ENCODE measurements at regions not wholly inside any gene's neighbourhood (a gene's known extent, or its start where the extent isn't known, plus 50 kb on each side); places are given as distances from the start of the nearest gene placed in this dataset.

DNA sequence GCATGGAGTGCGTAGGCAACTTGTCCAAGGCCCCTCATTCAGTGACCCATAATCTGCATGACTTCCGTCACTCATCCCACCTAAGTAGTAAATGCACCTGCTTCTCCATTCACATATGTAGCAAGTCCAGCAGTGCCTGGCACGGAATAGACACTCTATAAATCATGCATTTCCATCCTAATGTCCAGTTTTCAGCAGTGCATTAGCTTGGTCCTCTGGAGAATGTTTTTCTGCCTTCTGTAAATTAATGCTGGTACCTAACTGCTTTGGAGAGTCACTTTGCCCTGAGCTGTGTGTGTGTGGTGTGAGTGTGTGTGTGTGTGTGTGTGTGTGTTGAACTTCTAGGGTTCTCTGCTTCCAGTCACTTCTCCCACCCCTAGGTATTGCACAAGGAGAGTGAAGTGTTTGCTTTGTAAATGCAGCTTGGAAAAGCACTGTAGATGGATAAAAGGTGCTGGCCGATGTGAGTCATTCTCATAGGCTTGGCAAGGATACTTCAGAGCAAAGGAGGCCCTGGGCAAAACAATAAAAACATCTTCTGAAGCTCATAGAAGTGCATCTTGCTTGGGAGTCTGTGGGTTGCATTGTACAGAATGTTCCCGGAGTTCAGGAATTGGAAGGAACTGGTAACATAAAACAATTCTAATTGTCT is 181.8 kb downstream of the KATNAL1 start:
- DNase-seq: no peak

DNA sequence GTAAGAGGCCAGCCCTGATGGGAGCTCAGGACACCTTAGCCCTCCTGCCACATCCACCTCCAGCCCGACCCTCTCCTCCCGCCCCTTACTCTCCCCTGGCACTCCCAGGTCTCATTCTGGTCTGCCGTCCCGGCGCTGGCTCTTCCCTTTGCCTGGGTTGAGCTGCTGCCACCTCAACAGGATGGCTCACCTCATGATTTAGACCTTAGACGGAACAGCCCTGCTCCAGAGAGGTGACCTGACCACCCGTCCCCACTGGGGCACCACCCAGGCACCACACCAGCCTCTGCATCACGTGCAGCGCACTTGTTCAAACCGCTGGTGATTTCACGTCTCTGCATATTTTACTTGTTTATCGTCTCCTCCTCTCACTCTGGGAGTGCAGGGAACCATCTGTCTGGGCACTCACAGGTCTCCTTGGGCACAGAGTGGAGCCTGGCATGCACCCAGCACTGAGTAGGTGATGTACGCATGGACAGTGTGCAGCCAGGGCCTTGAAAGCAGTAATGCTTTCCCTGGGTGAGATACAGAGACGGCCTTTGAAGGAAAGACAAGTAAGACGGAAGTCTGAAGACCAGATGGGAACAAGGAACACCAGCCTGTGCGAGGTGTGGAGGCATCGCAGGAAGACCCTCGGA is 183.1 kb downstream of the KATNAL1 start:
- DNase-seq: no peak

DNA sequence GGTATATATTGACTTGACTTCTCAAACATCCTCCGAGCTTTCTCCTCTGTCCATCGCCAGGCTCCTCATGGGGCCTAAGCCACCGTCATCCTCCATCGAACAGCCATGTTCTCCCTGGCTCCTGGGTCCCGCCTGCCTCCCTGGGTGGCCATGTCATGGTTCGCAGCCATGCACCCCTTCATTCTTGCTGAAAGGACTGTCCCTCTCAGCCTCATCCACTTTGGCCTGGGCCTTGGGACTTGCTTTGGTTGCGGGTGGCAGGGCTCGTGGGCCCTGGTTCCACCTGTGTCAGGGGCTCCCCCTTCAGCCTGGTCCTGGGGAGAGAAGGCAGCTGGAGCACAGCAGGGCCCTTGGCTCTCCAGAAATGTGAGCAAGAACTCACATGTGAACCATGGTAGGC is 183.8 kb downstream of the KATNAL1 start:
- DNase-seq: no peak

DNA sequence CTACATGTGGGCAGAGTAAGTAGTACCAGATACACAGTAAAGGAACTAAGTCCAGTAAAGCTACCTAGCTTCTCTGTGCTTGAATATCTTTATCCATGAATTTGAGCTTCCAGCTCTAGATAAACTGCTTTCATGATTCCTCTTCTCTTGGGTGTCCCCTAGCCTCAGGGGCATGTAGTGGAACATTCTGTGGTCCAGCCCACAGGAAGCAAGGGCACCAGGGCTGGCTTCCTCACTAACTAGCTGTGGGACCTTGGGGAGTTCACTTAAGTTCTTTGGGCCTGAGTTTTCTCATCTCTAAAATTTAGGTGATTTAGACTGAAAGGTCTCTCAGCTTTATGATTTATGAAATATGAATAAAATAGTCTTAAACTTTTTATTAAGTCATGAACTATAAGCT is 185.7 kb downstream of the KATNAL1 start:
- DNase-seq: no peak

DNA sequence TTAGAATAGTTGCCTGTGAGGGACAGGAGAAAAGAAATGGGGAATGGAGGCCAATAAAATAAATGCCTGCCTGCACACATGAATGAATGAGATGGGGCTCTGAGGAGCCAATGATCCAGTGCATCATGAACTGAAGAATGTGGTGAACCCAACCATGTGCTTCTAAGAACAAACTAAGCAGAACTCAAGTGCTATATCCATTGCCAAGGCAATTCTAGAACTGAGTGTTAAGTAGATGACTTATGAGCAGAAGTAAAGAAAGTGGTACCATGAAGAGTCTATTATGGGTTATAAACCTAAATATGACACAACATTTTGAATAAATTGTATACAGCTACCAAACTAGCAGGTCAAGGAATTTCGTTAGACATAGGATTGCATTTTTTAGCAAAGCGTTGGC is 186.1 kb downstream of the KATNAL1 start:
- DNase-seq: no peak

DNA sequence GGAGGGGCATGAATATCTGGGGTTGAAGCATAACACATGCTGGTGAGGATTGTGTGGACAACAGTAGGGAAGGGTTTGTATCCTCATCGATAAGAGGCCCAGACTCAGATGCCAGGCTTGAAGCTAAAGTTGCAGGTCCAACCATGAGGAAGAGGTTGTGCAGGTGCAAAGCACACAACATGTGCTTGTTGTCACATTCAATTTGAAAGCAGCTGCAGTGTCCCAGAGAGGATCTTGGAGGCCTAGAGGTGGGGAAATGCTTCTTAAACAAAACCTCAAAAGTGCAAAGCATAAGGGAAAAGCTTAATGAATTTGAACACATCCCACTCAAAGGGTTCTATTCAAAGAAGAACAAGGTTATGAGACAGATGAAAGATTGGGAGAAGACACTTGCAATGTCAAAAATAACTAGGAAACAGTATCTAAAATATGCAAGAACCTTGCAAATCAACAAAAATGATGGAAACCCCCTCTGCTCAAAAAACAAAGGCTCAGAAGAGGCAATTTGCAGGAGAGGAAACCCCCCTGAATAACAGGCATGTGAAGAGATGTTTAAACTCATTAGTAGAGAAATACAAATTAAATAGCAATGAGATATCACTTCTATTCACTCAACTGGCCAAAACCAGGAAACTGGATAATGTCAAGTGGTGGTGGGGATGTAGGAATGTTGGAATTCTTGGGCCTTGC is 187.1 kb downstream of the KATNAL1 start:
- no peak for DNase-seq

DNA sequence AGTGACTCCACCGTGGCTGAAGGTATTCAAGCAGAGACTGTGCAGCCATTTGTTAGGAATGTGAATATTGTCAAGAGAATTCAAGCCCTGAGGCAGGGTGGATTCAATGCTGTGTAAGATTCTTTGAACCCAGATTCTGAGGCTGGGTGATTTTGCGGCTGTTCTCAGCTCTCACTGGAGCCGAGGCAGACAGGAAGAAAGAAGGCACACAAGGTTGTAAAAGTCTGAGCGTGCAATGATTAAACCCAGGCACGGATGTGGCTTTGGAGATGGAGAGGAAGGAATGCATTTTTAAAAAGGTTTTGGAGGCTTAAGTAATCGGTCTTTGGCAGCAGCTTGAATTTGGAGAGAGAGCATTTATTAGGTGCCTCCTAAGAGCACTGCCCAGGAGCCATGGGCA is 187.9 kb downstream of the KATNAL1 start:
- no peak for DNase-seq

DNA sequence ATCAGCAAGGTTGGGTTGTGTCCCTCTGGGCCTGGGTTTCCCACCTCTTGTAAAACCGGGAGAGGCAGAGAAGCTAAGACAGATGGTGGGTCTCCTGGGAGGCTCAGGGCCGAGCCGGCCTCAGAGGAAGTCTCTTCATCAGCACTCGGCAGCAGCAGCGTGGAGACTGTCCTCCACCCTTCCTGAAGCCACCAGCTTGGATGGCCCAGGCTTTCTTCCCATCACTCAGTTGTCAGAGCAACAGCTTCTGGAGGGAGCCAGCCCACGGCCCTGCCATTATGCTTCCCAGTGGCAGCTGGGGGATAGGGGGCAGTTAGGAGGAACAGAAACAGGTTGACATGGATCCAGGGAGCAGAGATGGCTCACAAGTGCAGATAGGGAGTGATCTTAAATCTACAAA is 191.0 kb downstream of the KATNAL1 start:
- no peak for DNase-seq

DNA sequence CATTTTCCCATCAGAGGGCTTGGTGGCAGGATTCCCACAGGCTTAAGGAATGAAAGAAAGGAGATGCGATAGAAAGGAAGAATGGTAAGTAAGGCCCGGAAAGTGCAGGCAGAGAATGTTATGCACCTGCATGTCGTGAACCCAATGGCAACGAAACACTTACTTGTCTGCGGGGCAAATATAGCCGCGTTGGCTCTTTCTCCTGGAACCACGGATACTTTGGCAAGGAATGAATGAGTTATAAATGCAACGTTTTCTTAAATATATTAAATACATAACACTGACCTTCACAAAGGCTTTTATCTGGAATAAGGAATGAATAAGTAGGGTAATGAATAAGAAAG is 192.1 kb downstream of the KATNAL1 start:
- DNase-seq: no peak

DNA sequence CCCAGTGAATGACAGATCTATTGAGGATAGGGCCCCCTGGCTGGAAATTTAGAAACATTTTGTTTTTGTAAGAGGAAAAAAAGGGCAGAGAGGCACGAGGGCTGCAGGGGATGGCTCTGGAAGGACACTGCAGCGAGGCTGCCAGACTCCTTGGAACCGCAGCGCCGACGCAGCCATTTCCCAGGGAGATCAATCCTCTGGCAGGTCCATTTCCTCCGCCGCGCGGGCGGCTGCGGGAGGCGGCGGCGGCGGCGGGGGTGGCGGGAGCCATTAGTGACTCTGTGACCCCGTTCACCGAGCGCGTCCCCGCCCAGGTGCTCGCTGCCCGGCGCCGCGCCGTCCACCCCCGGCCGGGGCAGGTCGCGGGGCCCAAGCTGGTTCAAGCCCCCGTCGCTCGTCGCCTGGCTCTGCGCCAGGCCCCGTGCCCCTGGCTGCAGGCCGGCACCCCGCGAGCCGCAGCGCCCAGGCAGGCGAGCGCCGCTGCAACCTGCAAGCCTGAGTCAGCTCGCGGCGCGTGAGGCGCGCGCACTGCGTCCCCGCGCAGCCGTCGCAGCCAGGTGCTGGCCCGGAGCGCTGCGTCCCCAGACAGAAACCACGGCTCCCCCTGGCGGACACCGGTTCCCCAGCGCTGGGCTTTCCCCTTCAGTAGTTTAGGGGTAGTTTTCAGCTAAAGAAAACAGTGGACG is 192.6 kb downstream of the KATNAL1 start:
- peak; percentile 82 to 85 for DNase-seq

DNA sequence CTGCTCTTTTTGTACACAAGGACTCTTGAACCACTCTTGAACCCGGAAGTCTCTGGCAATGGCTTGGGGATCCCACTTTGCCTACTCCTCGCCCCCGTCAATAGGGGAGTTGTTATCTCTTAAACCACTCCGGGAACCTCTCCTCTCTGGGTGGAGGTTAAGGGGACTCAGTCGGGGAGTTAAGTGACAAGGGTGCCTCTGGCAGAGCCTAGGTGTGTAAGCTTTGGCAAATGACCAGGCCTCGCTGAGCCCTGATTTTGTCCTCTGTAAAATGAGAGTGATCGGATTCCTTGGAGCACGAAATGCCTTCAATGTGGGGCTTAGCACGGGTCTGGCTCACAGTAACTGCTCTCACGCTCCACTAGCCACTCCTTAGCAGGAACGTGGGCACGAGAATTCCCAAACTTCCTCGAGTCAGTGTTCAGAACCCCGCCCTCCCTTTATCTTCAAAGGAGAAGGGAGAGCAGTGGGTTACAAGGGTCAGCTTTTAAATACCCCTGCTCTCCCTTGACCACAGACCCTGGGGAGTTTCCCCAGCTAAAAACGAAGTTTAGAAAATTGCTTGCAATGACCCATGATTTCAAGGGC is 193.3 kb downstream of the KATNAL1 start:
- DNase-seq: no peak

DNA sequence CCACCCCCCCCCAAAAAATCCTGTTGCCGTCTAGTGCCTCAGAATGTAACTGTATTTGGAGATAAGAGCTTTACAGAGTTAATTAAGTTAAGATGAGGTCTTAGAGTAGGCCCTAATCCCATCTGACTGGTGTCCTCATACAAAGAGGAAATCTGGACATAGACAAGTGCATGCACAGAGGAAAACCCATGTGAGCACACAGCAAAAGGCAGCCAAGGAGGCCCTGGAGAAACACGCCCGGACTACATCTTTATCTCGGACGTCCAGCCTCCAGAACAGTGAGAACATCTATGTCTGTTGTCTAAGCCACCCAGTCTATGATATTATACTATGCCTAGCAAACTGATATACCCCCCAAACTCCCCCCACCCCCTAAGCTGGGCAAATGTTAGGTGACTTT is 193.8 kb downstream of the KATNAL1 start:
- no peak for DNase-seq

DNA sequence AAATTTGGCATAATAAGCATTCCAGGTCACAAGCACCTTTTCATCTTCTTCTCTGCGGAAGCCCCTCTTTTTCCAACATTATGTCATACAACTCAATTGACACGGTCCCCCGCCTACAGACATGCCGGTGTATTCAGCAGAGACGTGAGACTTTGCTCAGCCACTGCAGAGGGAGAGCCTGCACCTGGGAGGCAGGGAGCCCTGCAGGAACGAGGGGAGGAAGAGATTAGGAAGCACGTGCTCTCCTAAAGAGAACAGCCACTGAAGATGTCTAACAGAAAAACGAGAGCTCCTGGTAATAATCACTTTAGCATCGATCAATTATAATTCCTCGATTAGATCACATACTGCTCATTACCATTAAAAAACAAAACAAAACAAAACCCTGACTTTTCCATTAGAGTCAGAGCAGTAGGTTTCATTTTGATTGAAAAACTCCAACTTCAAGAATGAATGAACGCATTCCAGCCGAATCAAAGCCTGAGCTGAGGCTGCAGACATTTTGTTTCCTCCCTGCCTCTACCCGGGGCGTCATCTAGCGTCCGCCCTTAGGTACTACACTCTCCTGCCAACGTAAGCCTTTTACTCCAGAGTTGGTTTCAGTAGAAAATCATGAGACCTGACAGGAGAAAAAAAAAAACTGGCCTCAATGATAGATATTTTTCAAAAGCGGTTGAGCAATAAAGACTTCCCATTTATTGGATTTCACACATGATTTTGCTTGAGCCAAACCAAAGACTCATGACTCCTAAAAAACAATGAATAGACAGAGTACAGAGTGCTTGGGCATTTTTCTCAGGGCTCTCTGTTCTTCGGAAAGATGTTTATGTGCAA is 194.5 kb downstream of the KATNAL1 start:
- DNase-seq: peak; percentile 88

DNA sequence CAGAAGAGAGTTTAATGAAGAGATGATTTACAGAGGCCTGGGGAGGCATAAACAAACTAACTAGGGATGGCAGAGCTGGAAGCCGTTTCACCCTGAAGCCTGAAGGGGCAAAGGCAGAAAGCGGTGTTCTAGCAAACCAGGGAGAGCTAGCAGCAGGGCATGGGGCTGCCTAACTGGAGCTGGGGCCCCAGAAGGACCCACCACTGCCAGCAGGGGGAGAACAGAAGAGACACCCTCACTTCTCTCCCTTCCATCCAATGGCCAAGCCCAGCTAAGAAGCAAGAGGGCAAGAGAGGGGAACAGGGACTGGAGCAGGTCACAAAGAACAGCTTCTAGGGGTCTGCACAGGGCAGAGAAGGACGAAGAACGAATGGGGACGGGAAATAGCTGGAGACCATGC is 195.5 kb downstream of the KATNAL1 start:
- peak; percentile 21 to 29 for DNase-seq

DNA sequence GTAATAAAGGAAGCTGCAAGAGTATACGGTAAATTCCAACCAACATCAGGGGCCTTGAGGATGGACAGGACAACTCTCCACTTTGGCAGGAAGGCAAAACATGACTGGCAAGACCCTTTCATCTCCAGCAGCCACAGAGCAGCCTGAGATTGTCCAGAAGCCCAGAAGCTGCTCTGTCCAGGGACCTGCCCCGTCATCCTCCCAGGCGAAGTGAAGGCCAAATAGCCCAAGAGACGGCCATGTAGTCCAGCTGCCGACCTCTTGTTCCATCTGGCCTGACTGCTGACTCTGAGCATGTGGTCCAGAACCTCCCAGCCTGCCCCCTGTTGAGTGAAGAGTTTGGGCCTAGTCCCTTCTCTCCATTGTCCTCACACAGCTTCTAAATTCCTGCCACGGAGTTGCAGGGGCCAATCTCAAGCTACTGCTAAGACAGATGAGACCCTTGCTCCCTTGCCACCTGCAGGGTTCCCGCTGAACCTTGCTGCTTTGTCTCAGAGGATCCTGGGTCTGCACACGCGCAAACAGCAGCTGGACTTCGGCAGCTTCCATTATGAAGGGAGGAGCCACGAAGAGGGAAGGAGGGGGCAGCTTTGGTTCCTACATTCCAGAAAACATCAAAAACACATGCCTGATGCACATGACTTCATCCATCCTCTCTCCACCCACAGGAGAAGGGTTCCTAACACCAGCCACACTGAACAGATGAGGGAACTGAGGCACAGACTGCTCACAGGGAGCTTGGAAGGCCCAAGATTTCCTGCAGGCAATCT is 196.9 kb downstream of the KATNAL1 start:
- no peak for DNase-seq

DNA sequence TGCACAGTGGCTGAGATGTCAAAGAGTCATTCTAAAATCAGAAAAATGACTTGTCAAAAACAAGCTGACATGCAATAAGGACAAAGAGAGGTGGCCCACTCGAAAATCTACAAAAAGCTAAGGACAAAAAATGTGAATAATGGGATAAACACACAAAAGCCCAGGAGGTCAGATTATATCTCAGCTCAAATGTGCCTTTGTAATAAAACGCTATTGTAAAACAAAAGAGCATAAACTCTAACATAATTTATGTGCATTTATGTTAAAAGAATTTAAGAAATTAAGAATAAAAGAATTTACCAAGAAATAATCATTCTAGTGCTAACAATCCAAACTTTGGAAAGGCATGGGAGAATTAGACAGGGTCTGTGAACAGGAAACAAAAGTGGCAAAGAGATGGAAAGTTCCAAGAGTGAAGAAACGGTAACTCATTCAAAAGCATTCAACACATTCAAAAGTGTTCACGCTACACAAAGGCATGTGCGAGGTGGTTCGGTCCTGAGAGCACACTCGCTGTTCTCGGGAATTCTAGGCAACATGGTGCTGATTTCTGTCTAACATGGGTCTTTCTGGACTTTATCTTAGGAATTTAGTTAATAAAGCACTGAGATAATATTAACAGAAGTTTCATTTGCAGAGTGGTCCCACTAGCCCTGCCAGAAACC is 197.7 kb downstream of the KATNAL1 start:
- DNase-seq: no peak

DNA sequence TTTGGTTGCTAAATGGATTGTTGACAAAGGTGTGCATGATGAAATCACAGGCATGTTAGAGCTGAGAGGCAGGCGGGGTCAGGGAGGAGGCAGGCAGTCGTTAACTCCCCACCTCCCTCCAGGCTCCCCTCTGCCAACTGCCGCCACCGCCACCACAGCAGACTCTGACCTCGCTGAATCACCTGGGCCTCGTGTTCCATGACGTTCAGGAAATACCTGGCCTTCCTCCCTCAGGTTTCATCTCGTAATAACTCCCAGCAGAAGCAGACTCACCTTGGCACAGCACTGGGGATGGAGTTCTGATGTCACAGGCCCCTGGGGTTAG is 198.5 kb downstream of the KATNAL1 start:
- no peak for DNase-seq

DNA sequence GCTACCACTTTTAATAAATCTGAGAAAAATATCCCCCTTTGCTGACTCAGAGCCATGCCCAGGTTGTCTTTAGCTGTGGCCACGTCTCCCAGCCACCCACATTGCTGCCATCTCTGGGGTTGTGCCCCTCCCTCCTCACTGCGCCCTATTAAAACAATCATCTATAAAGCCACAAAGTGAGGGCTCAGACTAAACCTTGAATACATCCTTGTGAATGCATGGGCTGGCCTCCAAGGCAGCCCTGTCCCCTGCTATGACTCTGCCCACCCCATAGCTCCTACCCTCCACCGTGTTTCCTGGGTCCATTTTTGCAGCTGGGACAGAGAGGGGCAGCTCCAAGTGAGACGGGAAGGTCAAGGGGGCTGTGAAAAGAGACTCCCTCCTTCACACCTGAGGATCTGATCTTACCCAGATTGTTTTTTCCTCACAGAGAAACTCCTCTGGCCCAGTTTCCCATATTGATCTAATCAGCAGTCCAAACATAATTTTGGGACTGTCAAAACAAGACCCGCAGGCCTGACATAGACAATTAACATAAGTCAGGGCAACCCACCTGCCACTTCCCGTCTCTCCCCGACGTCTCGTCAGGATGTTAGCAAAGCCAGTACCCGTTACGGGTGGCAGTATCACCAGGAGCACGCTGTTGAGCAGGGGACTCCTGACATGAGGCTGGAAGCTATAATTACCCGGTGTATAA is 199.0 kb downstream of the KATNAL1 start:
- no peak for DNase-seq

DNA sequence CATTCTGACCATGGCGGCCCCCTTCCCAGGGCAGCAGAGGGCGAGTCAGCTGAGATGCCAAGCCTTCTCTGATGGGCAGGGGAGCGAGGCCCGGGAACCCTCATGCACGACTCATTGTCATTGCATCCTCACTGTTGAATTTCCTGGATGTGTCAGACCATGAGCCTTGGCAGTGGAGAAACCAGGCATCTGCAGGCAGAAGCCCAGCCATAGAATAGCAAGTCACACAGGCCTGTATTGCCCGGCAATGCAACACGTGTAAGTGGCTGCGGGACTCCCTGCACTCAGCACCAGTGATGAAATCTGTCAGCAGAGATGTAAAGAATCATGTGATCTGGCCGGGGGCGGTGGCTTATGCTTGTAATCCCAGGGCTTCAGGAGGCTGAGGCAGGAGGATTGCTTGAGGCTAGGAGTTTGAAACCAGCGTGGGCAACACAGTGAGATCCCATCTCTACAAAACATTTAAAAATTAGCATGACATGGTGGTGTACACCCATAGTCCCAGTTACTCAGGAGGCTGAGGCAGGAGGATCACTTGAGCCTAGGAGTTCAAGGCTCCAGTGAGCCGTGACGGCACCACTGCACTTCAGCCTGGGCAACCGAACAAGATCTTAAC is 199.7 kb downstream of the KATNAL1 start:
- DNase-seq: peak; percentile 62 to 82

DNA sequence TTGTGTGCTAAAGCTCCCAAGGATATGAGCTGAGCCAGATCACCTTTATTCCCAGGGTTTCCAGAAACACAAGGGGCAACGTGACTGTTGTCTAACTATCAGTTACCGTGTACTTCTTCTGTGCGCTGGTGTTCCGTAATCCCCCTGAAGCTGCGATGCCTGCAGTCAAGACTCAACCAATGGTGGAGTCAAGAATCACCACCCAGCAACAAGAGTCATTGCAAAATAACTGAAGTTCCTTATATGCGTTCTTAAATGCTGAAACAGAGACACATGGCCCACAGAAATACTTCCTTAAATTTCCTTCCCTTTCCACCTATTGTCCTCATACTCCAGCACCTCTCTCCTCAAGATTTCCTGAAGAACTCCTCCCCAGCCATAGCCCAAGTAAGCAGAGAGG is 200.2 kb downstream of the KATNAL1 start:
- DNase-seq: peak; percentile 76 to 91

All from AML-193 (cell line).